Epithelial cell of proximal tubule (primary cell): ENCODE measurements at regions not wholly inside any gene's neighbourhood (a gene's known extent, or its start where the extent isn't known, plus 50 kb on each side); places are given as distances from the start of the nearest gene placed in this dataset.

Experiments
- DNase-seq: peaks from one replicate; pipeline ENCODE4 v3.0.0-alpha.2; 2011; ENCODE audit warnings: low read depth
- H3K4me3 ChIP-seq: 2 replicates; pipeline ENCODE4 v1.5.1; 2011; ENCODE audit warnings: low read depth, mild to moderate bottlenecking, low read length
- CTCF ChIP-seq: conservative IDR thresholded peaks from 2 replicates; pipeline ENCODE4 v1.5.1; 2012; ENCODE audit warnings: low read depth, mild to moderate bottlenecking, low read length

DNA sequence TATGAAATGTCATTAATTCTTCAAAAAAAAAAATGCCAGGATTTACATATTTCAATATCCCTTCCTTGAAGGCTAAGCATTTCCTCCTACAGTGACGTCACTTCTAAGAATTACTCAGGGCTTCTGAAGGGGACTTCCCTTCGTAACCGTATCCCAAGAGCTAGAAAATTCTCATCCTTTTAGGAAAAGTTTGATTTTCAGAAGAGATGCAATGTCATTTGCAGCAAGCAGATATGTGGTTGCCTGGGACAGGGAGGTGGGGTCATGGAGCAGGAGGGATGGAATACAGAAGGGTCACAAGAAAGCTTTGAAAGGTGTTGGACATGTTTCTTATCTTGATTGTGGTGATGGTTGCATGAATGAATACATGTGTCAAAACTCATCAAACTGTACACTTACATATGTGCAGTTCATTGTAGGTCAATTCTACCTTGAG, 97.0 kb upstream of the ATL2 start:
- H3K4me3 ChIP-seq = no peak overlapping the region
- no peak for DNase-seq
- TF ChIP-seq CTCF = no peak

DNA sequence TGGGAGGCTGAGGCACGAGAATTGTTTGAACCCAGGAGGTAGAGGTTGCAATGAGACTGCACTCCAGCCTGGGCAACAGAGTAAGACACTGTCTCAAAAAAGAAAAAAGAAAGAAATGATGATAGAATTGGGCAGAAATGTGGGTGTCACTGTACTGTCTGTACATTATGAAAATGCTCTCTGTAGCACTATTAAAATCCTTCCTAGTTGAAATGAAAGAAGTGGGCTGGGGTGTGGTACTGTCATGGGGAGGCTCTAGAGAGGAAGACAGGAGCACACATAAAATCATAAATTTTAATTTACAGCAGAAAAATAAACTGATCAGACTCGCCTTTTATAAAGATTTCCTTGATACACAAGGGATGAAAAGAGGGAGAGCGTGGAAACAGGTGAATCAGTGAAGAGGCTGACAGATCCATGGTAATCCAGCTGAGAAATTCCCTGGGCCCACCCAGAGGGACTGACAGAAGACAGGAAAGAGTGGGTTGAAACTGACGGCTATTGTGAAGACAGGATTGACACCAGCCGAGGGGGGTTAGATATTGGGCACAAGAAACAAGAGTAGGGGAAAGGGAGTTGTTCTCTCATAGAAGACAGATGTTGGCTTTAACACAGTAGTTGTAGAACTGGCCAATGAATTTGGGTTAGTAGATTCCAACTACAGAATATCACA, 96.4 kb upstream of the ATL2 start:
- no peak overlapping the region for H3K4me3 ChIP-seq
- no peak for TF ChIP-seq CTCF
- no peak for DNase-seq

GRCh38 chr2:38470115-38470514, 93.0 kb upstream of the ATL2 start:
- no peak for TF ChIP-seq CTCF
- no peak for DNase-seq
- no peak overlapping the region for H3K4me3 ChIP-seq

DNA sequence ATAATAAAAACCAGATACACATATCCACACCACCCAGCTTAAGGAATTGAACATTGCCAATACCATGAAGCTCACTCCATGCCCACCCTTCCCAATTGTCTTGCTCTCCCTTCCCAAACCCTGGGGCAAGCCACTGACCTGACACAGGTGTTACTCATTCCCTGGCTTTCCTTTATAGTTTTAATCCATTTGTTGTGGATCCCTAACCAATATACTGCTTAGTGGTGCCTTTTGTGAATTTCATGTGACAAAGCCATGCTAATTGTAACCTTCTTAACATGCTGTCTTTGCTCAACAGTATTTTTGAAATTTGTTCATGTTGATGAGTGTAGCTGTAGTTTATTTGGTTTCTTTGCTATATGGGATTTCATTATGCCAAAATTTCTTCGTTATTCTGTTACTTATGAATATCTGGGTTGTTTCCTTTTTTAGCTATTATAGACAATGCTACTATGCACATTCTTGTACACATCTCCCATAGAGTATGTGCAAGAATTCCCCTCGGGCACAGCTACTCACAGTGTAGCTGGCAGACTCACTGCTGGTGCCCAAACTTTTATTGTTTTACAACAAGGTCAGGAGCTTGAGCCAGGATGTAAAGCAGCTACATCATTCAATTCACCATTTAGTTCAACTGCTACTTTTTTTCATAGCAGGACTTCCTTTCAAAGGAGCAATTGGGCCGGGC, 90.8 kb upstream of the ATL2 start:
- H3K4me3 ChIP-seq = no peak overlapping the region
- no peak for DNase-seq
- TF ChIP-seq CTCF = no peak

DNA sequence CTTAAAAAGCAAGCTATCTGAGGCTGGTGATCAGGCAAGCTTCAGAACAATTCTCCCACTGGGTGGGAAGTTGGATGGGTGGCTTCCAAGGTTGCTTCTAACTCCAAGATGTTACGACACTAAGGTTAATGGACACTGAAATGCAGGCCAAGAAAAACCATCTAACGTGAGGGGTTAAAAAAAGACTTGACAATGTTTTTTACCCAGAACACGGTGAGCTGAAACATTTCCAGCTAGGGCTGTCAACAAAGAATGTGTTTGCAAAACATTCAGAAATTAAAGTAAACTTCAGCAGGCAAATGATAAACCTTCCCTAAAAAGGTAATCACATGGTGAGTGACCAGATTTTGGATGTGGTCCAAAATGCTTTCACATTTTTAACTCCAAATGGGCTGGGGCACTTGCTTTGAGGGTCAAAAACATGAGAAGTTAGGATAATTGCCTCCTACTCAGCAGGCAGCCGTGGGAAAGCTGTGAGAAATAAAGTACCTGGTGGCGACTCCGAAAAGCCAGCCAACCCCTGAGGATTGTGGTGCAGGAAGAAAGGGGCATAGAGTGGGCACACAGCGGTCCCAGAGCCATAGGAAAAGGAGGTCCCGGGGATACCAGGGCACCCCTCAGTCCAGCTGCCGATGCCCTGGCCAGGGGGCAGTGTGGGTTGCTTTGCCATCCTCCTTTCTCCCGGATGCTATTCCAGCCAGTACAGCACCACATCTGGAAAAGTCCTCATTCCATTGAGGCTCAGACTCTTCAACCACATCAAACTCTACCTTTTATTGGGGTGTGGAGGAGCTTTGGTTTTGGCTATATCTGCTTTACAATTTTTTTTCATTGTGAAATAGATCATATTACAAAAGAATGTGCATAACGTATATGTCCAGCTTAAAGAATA, 90.0 kb upstream of the ATL2 start:
- TF ChIP-seq CTCF = peak; percentile 12
- H3K4me3 ChIP-seq = no peak overlapping the region
- DNase-seq = no peak

DNA sequence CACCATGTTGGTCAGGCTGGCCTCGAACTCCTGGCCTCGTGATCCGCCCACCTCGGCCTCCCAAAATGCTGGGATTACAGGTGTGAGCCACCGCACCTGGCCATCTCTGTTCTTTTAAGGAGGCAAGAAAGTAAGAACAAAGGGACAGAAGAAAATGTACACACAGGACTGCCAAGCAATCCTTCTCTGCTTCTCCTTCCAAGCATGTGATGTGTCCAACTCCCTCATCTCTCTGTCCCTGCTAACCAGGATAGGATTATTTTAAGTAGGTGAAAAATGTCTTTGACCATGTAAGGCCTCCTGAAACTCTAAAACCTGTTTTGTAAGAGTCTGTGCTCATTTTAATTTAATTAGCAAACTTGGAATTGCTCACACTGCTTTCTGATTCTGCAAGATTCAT, 89.3 kb upstream of the ATL2 start:
- DNase-seq = no peak
- TF ChIP-seq CTCF = no peak
- no peak overlapping the region for H3K4me3 ChIP-seq
